Gastrocnemius medialis (tissue), 4 donors: ENCODE measurements at regions not wholly inside any gene's neighbourhood (a gene's known extent, or its start where the extent isn't known, plus 50 kb on each side); places are given as distances from the start of the nearest gene placed in this dataset.

Experiments
- ATAC-seq, 2 donors: fragments of 150-250 bp; one replicate each; pipeline ENCODE4 v1.9.1; 2016
- DNase-seq, 2 donors: peaks; one replicate each; pipeline ENCODE4 v3.0.0-alpha.2; 2019
- H3K27ac ChIP-seq, 4 donors: fragments of 200-600 bp; sonication (generic); 1 replicate in 1 of 4; 2 replicates in 3 of 4; pipeline ENCODE4 v1.5.1; 2016 to 2018; ENCODE audit warnings: mild to moderate bottlenecking in 2 of 4, moderate library complexity in 1 of 4
- H3K27me3 ChIP-seq, 3 donors: fragments of 200-600 bp; sonication (generic) in 2 of 3; 1 replicate in 1 of 3; 2 replicates in 2 of 3; pipeline versions ENCODE4 v1.5.1 to v1.6.0; 2016 to 2019; ENCODE audit warnings: mild to moderate bottlenecking in 1 of 3, moderate library complexity in 1 of 3
- H3K36me3 ChIP-seq, 2 donors: fragments of 200-600 bp; sonication (generic) in 1 of 2; one replicate each; pipeline ENCODE4 v1.5.1; 2017 to 2018
- H3K4me1 ChIP-seq, 2 donors: fragments of 200-600 bp; sonication (generic) in 1 of 2; one replicate each; pipeline ENCODE4 v1.5.1; 2016 to 2017; ENCODE audit warnings: mild to moderate bottlenecking in 2 of 2
- H3K4me3 ChIP-seq, 4 donors: fragments of 200-600 bp; sonication (generic) in 3 of 4; 1 replicate in 1 of 4; 2 replicates in 3 of 4; pipeline ENCODE4 v1.5.1; 2016 to 2019; ENCODE audit warnings: mild to moderate bottlenecking in 2 of 4
- H3K9me3 ChIP-seq, 3 donors: fragments of 200-600 bp; sonication (generic) in 2 of 3; 1 replicate in 1 of 3; 2 replicates in 2 of 3; pipeline ENCODE4 v1.5.1; 2016 to 2019
- CTCF ChIP-seq, 5 experiments: fragments of 450-650 bp in 3 of 5; fragments of 200-600 bp in 2 of 5; sonication (generic) in 2 of 5; IDR thresholded peaks in 4 of 5; conservative IDR thresholded peaks in 1 of 5; 1 replicate in 4 of 5; 2 replicates in 1 of 5; pipeline ENCODE4 v1.5.1; 2016 to 2019; ENCODE audit warnings: antibody characterized with exemption in 5 of 5, mild to moderate bottlenecking in 3 of 5, moderate library complexity in 3 of 5
- POLR2A ChIP-seq, 2 donors: fragments of 450-650 bp; IDR thresholded peaks; one replicate each; pipeline ENCODE4 v1.6.1; 2017; ENCODE audit warnings: antibody characterized with exemption in 2 of 2, mild to moderate bottlenecking in 2 of 2, moderate library complexity in 2 of 2
- in situ Hi-C, 4 donors: fragments of 200-750 bp; cut with MboI; loops; one replicate each; pipeline versions ENCODE4 v1.15.0 to v1.8.0; 2017; ENCODE audit warnings: low sequenced_read_pairs in 4 of 4
- intact Hi-C: fragments of 100-400 bp; cut with DNase I; formaldehyde crosslinking; loops from one replicate; pipeline ENCODE4 v1.15.1; 2023; ENCODE audit warnings: low total_unique reads

GRCh38 chr17:72188801-72189200 is 68.0 kb downstream of the SOX9 start:
- in situ Hi-C loops (no loop called here), intact Hi-C loops (no loop called here)
- no peak overlapping the region for H3K4me3 ChIP-seq
- H3K36me3 ChIP-seq: no peaks in the 10 kb centered on the region
- no peak for TF ChIP-seq POLR2A (IDR thresholded peaks at IDR 0.05)
- TF ChIP-seq CTCF (IDR thresholded peaks at IDR 0.05 in 4 of 5, conservative IDR thresholded peaks at IDR 0.05 in 1 of 5): no peak
- ATAC-seq (no peak), DNase-seq (no peak)
- H3K4me1 ChIP-seq: no peaks in the 10 kb centered on the region
- H3K27ac ChIP-seq: no peak overlapping the region
- no peaks in the 10 kb centered on the region for H3K9me3 ChIP-seq
- H3K27me3 ChIP-seq: peaks cover 0 to 2% (median 0%) of the 10 kb centered on the region in 3 donors

GRCh38 chr17:72189768-72190593 is 69.2 kb downstream of the SOX9 start:
- in situ Hi-C loops (no loop called here), intact Hi-C loops (no loop called here)

GRCh38 chr17:72191356-72191755 is 70.5 kb downstream of the SOX9 start:
- H3K4me1 ChIP-seq: no peaks in the 10 kb centered on the region
- peaks cover 0 to 2% (median 0%) of the 10 kb centered on the region in 3 donors for H3K27me3 ChIP-seq
- peak overlapping the region in 1 of 4 donors; percentile 47 for H3K27ac ChIP-seq
- no peak for ATAC-seq
- TF ChIP-seq POLR2A (IDR thresholded peaks at IDR 0.05) (no peak), CTCF (IDR thresholded peaks at IDR 0.05 in 4 of 5, conservative IDR thresholded peaks at IDR 0.05 in 1 of 5) (no peak)
- H3K9me3 ChIP-seq: no peaks in the 10 kb centered on the region
- no peaks in the 10 kb centered on the region for H3K36me3 ChIP-seq
- no peak for DNase-seq
- in situ Hi-C loops: no loop called here
- H3K4me3 ChIP-seq: no peak overlapping the region
- intact Hi-C loops: no loop called here

More at GRCh38 chr17:72189768-72190593, 69.2 kb downstream of the SOX9 start:
- H3K27ac ChIP-seq: no peak overlapping the region
- no peak for ATAC-seq
- no peak for DNase-seq
- no peaks in the 10 kb centered on the region for H3K4me1 ChIP-seq
- TF ChIP-seq POLR2A (IDR thresholded peaks at IDR 0.05): no peak
- no peak for TF ChIP-seq CTCF (IDR thresholded peaks at IDR 0.05 in 4 of 5, conservative IDR thresholded peaks at IDR 0.05 in 1 of 5)
- H3K4me3 ChIP-seq: no peak overlapping the region
- peaks cover 0 to 2% (median 0%) of the 10 kb centered on the region in 3 donors for H3K27me3 ChIP-seq
- no peaks in the 10 kb centered on the region for H3K9me3 ChIP-seq
- H3K36me3 ChIP-seq: no peaks in the 10 kb centered on the region

- peak; percentile 11 to 45 for DNase-seq
- in situ Hi-C loops (no loop called here), intact Hi-C loops (no loop called here)
Observed at GRCh38 chr17:72191921-72192799, 71.3 kb downstream of the SOX9 start.

More at GRCh38 chr17:72191921-72192799, 71.3 kb downstream of the SOX9 start:
- no peaks in the 10 kb centered on the region for H3K9me3 ChIP-seq
- peaks cover 0 to 2% (median 0%) of the 10 kb centered on the region in 3 donors for H3K27me3 ChIP-seq
- H3K4me1 ChIP-seq: no peaks in the 10 kb centered on the region
- H3K36me3 ChIP-seq: no peaks in the 10 kb centered on the region
- TF ChIP-seq POLR2A (IDR thresholded peaks at IDR 0.05) (no peak), CTCF (IDR thresholded peaks at IDR 0.05 in 4 of 5, conservative IDR thresholded peaks at IDR 0.05 in 1 of 5) (no peak)
- no peak overlapping the region for H3K4me3 ChIP-seq
- ATAC-seq: peak; percentile 53 to 67
- peak overlapping the region in 2 of 4 donors; percentile 22 to 47 for H3K27ac ChIP-seq
